GM12864 (cell line): ENCODE measurements at regions not wholly inside any gene's neighbourhood (a gene's known extent, or its start where the extent isn't known, plus 50 kb on each side); places are given as distances from the start of the nearest gene placed in this dataset.

Experiments used
- DNase-seq: peaks from one replicate; pipeline ENCODE4 v3.0.0-alpha.2; 2011; ENCODE audit warnings: low read depth
- H3K4me3 ChIP-seq: 2 replicates; pipeline ENCODE4 v1.5.1; 2011; ENCODE audit warnings: mild to moderate bottlenecking, low read depth, low read length, control low read depth
- TF ChIP-seq, protein P1 (sequence below): IDR thresholded peaks from 2 replicates; pipeline ENCODE4 v1.5.1; 2011; ENCODE audit warnings: low read depth, mild to moderate bottlenecking, moderate library complexity, low read length, control low read depth, inconsistent platforms; ENCODE audit errors: missing control alignments

GRCh38 chr16:52078716-52079655, 468.0 kb downstream of the TOX3 start:
- TF ChIP-seq, protein P1, sequence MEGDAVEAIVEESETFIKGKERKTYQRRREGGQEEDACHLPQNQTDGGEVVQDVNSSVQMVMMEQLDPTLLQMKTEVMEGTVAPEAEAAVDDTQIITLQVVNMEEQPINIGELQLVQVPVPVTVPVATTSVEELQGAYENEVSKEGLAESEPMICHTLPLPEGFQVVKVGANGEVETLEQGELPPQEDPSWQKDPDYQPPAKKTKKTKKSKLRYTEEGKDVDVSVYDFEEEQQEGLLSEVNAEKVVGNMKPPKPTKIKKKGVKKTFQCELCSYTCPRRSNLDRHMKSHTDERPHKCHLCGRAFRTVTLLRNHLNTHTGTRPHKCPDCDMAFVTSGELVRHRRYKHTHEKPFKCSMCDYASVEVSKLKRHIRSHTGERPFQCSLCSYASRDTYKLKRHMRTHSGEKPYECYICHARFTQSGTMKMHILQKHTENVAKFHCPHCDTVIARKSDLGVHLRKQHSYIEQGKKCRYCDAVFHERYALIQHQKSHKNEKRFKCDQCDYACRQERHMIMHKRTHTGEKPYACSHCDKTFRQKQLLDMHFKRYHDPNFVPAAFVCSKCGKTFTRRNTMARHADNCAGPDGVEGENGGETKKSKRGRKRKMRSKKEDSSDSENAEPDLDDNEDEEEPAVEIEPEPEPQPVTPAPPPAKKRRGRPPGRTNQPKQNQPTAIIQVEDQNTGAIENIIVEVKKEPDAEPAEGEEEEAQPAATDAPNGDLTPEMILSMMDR: no peak
- H3K4me3 ChIP-seq: no peak overlapping the region
- DNase-seq: no peak

DNA sequence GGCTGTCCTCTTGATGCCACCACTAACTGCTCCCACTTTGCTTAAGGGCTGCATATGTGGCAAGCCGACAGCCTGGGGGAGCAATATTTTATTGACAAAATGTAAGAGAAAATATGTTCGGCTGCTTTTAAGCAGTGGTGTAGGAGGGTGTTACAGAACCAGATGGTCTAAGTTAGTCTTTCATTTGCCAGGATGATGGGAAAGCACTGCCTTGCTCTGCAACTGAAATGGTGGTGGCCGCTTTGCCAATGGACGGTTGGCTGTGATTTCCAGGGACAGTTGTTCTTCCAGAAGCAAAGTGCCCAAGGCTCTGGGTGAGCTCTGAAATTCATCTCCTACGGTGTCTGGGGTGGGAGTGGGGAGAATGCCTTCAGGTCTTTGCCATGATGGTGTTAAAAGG, 469.3 kb downstream of the TOX3 start:
- no peak overlapping the region for H3K4me3 ChIP-seq
- TF ChIP-seq, protein P1: no peak

DNA sequence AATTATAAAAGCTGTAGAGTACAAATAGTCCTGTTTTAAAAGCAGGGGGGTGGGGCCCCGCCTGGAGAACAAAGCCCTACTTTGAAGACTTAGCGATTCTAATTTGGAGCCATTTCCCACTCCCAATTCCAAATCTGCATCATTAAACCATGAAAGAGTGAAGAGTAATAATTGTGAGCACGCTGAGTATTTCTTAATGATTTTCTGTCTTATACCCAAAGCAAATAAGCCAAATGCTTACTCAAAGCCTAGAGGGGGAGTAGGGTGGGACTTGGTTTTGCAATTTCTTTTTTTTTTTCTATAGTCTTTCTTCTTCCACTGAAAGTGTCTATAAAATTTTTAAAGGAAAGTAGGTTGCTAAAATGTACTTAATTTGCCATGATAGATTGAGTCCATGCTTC, 470.1 kb downstream of the TOX3 start:
- DNase-seq: no peak
- TF ChIP-seq, protein P1: no peak
- H3K4me3 ChIP-seq: no peak overlapping the region

More for the DNA sequence above, 469.3 kb downstream of the TOX3 start:
- no peak for DNase-seq

DNA sequence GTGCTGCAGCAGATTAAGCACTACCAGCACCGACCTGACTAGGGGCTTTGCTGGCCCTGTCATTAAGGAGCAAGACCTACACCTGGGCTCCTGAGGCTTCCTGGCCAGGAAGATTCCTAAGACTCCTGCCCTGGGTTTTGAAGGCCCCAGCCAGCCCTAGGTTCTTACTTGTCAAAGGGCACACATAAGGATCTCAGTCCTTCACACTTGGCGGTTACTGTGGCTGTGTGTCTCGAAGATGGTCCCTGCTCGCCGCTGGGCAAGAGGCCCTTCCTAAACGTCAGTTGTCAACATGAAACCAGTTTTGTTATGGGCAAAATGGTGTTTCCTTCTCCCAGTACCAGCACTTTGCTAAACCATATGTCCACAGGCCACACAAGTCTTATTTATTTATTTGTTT, 470.6 kb downstream of the TOX3 start:
- DNase-seq: no peak
- TF ChIP-seq, protein P1: no peak

DNA sequence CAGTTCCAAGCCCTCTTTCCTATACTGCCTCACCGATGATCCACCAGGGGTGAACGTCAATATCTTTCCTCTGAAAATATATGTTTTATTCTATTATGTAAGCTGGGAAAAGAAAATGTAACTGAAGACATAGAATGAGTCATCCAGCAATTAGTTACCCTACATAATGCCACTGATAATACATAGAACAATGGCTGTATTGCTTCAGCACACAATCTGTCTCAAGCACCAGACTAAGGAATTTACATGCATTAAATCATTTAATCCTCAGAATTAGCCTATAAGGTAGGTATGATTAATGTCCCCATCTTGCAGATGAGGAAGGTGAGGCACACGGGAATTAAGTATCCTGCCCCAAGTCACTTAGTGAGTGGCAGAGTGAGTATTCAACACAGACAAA, 472.8 kb downstream of the TOX3 start:
- H3K4me3 ChIP-seq: no peak overlapping the region
- TF ChIP-seq, protein P1: no peak
- DNase-seq: no peak

More for the DNA sequence above, 470.6 kb downstream of the TOX3 start:
- H3K4me3 ChIP-seq: no peak overlapping the region

DNA sequence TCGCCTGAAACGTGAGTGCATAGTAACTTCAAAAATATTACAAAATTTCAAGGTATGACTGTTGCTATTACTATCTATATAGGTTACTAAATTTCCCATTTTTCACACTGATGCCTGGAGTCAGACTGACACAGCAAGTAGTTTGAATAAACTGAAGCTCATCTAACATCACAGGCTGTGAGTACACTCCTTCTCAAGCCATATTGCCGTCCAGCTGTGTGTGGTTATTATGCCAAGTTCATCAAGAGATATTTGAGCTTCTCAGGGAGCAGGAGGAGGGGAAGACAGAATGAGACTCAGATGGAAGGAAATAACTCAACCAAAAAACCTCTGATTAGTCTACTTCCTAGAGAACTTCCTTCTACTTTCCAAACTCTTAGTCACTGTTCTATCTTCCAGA, 473.9 kb downstream of the TOX3 start:
- TF ChIP-seq, protein P1: no peak
- H3K4me3 ChIP-seq: no peak overlapping the region
- no peak for DNase-seq
